OCI-LY7 (cell line): ENCODE measurements at regions not wholly inside any gene's neighbourhood (a gene's known extent, or its start where the extent isn't known, plus 50 kb on each side); places are given as distances from the start of the nearest gene placed in this dataset.

Experiments used
- BruUV-seq: library from RNA; stranded (reverse); fragments of 400-500 nt; replicated peaks from 2 replicates; lab custom pipeline; 2021; lab: Mats Ljungman, UMichigan
- CTCF ChIA-PET: fragments of 300-600 bp; sonication (Branson Sonifier 250); formaldehyde crosslinking; loops from one replicate; lab custom pipeline; 2022; ENCODE audit warnings: antibody characterized with exemption; ENCODE audit not compliant: unreplicated experiment; lab: Charles Lee
- POLR2A ChIA-PET: fragments of 300-600 bp; sonication (Branson Sonifier 250); formaldehyde crosslinking; loops from one replicate; lab custom pipeline; 2022; ENCODE audit warnings: antibody characterized with exemption; lab: Charles Lee
- DNase-seq: peaks from one replicate; pipeline ENCODE4 v3.0.0-alpha.2; 2015; ENCODE audit warnings: low spot score
- H2AFZ ChIP-seq: fragments of 200-600 bp; sonication (generic), shearing (Covaris generic); 2 replicates; pipeline ENCODE4 v1.6.1; 2014; ENCODE audit warnings: mild to moderate bottlenecking, antibody characterized with exemption, low read length, moderate library complexity
- H3K27ac ChIP-seq: fragments of 200-600 bp; sonication (generic); 2 replicates; pipeline ENCODE4 v1.5.1; 2014; ENCODE audit warnings: mixed run types, low read depth, mild to moderate bottlenecking, moderate library complexity, low read length, inconsistent platforms; ENCODE audit not compliant: poor library complexity, severe bottlenecking
- H3K36me3 ChIP-seq: fragments of 200-600 bp; sonication (generic); 2 replicates; pipeline ENCODE4 v1.6.1; 2014; ENCODE audit warnings: mild to moderate bottlenecking, antibody characterized with exemption, low read length, moderate library complexity, mixed read lengths; ENCODE audit not compliant: insufficient read depth
- H3K4me1 ChIP-seq: fragments of 200-600 bp; sonication (generic); 2 replicates; pipeline ENCODE4 v1.5.1; 2014; ENCODE audit warnings: mild to moderate bottlenecking, low read length; ENCODE audit not compliant: insufficient read depth, poor library complexity, severe bottlenecking
- H3K4me2 ChIP-seq: fragments of 200-600 bp; sonication (generic); 2 replicates; pipeline ENCODE4 v1.6.1; 2014; ENCODE audit warnings: mild to moderate bottlenecking, low read length
- H3K4me3 ChIP-seq: fragments of 200-600 bp; sonication (generic); 2 replicates; pipeline ENCODE4 v1.5.1; 2014; ENCODE audit warnings: mild to moderate bottlenecking, low read depth, low read length; ENCODE audit not compliant: poor library complexity, severe bottlenecking
- H3K79me2 ChIP-seq: fragments of 200-600 bp; sonication (generic); 2 replicates; pipeline ENCODE4 v1.6.1; 2016; ENCODE audit warnings: low read depth, mild to moderate bottlenecking, low read length, moderate library complexity, mixed read lengths; ENCODE audit not compliant: insufficient read depth
- H3K9me2 ChIP-seq: fragments of 200-600 bp; sonication (generic); 2 replicates; pipeline ENCODE4 v1.6.1; 2016; ENCODE audit warnings: mild to moderate bottlenecking, low read length, mixed read lengths; ENCODE audit not compliant: insufficient read depth
- H3K9me3 ChIP-seq: fragments of 200-600 bp; sonication (generic); 2 replicates; pipeline ENCODE4 v1.6.1; 2014; ENCODE audit warnings: mild to moderate bottlenecking, mixed run types, low read length, mixed read lengths
- H4K20me1 ChIP-seq: fragments of 200-600 bp; sonication (generic); 2 replicates; pipeline ENCODE4 v1.6.1; 2014; ENCODE audit warnings: mild to moderate bottlenecking, antibody characterized with exemption, low read length, moderate library complexity, mixed read lengths; ENCODE audit not compliant: insufficient read depth
- CTCF ChIP-seq: fragments of 200-600 bp; sonication (generic); conservative IDR thresholded peaks from 2 replicates; pipeline ENCODE4 v1.5.1; 2014; ENCODE audit warnings: mild to moderate bottlenecking, antibody characterized with exemption, low read length, moderate library complexity, mixed read lengths
- EZH2phosphoT487 ChIP-seq: fragments of 200-600 bp; sonication (generic); IDR thresholded peaks from 2 replicates; pipeline ENCODE4 v1.6.1; 2018; ENCODE audit warnings: low read depth, borderline replicate concordance, mild to moderate bottlenecking, mixed run types, antibody characterized with exemption, low read length, moderate library complexity, mixed read lengths
- intact Hi-C: fragments of 100-400 bp; cut with micrococcal nuclease; formaldehyde crosslinking; loops from one replicate; pipeline ENCODE4 v1.10.0; 2022; ENCODE audit not compliant: unreplicated experiment

DNA sequence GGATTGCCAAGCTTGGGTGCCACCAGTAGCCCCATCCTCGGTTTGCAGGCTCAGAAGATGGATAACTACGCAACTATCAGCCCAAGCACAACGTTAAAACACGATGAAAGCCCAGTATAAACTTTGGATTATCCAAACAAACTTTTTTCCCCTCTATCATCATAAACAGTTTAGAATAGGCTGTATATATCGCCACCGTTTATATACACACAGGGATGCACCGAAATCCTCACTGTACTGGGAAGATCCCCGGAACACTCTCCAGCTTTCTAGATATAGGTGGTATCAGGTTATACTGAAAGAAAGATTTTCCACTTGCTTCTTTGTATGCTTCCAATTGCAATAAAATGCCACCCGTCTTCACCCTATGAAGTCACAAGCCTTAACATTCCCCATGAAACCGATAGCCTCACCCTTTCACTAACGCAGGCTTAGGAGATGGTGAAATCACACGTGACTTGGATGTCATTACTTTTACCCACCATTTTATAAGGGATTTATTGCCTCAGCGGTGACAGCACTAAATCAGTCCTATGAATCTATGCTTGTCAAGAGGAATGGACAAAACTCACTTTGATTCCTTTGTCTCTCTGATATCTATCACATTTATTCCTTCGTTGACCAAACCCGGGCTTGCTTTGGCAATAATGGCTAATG is 207.6 kb upstream of the FOXN3 start:
- Histone ChIP-seq H3K9me2 (no peaks in the 10 kb centered on the region), H2AFZ (no peak overlapping the region), H3K27ac (no peak overlapping the region), H3K9me3 (peaks cover 7% of the 10 kb centered on the region; the same call in 1 of the 2 replicates), H3K79me2 (no peaks in the 10 kb centered on the region), H3K4me1 (peaks cover 25% of the 10 kb centered on the region), H3K4me3 (no peak overlapping the region), H4K20me1 (no peaks in the 10 kb centered on the region), H3K4me2 (no peak overlapping the region), H3K36me3 (no peaks in the 10 kb centered on the region)
- no TSS peak for BruUV-seq
- DNase-seq: no peak
- TF ChIP-seq EZH2phosphoT487 (no peak), CTCF (no peak)
- intact Hi-C loops: no loop called here
- ChIA-PET CTCF (interaction anchor here (0.9 kb wide), 1 partner anchor 103 kb away, joined by 3 read pairs; no protein-coding TSS in a partner anchor), POLR2A (interaction anchor here (0.6 kb wide), 1 partner anchor 17 kb away, joined by 3 read pairs; no protein-coding TSS in a partner anchor)

- H2AFZ ChIP-seq: no peak overlapping the region; the same call in 1 of the 2 replicates
- BruUV-seq: no TSS peak
- H4K20me1 ChIP-seq: no peaks in the 10 kb centered on the region
- intact Hi-C loops: no loop called here
- H3K79me2 ChIP-seq: peaks cover 18% of the 10 kb centered on the region; the same call in 1 of the 2 replicates
- ChIA-PET CTCF (no interaction called here), POLR2A (interaction anchor here (0.6 kb wide), 1 partner anchor 31 kb away, joined by 3 read pairs; no protein-coding TSS in a partner anchor)
- H3K9me2 ChIP-seq: no peaks in the 10 kb centered on the region
- H3K4me2 ChIP-seq: no peak overlapping the region
- peaks cover 33% of the 10 kb centered on the region for H3K4me1 ChIP-seq
- no peak for TF ChIP-seq EZH2phosphoT487
- no peak for TF ChIP-seq CTCF
- H3K27ac ChIP-seq: no peak overlapping the region
- no peak for DNase-seq
- peaks cover 4% of the 10 kb centered on the region; the same call in 1 of the 2 replicates for H3K9me3 ChIP-seq
- no peaks in the 10 kb centered on the region for H3K36me3 ChIP-seq
- H3K4me3 ChIP-seq: no peak overlapping the region
Observed at GRCh38 chr14:89621791-89622638, 205.0 kb upstream of the FOXN3 start.
